MM.1S (cell line): ENCODE measurements at regions not wholly inside any gene's neighbourhood (a gene's known extent, or its start where the extent isn't known, plus 50 kb on each side); places are given as distances from the start of the nearest gene placed in this dataset.

Experiments used
- DNase-seq: peaks from one replicate; pipeline ENCODE4 v3.0.0-alpha.2; 2015
- H2AFZ ChIP-seq: fragments of 300-600 bp; sonication (generic); 2 replicates; pipeline ENCODE4 v1.6.0; 2016; ENCODE audit warnings: antibody characterized with exemption, low read length
- H3F3A ChIP-seq: fragments of 300-600 bp; sonication (generic); 2 replicates; pipeline ENCODE4 v1.6.1; 2016; ENCODE audit warnings: mild to moderate bottlenecking, antibody characterized with exemption, low read length, moderate library complexity, mixed read lengths; ENCODE audit not compliant: insufficient read depth
- H3K27ac ChIP-seq: fragments of 300-600 bp; sonication (generic); 2 replicates; pipeline ENCODE4 v1.5.1; 2016; ENCODE audit warnings: mild to moderate bottlenecking, low read length
- H3K27me3 ChIP-seq: fragments of 300-600 bp; sonication (generic); replicated peaks from 2 replicates; pipeline ENCODE4 v1.6.0; 2016; ENCODE audit warnings: low read length; ENCODE audit not compliant: insufficient read depth
- H3K36me3 ChIP-seq: fragments of 300-600 bp; sonication (generic); replicated peaks from 2 replicates; pipeline ENCODE4 v1.6.1; 2016; ENCODE audit warnings: mild to moderate bottlenecking, low read length, mixed read lengths; ENCODE audit not compliant: insufficient read depth
- H3K4me1 ChIP-seq: fragments of 300-600 bp; sonication (generic); 2 replicates; pipeline ENCODE4 v1.6.1; 2016; ENCODE audit warnings: low read length, mixed read lengths
- H3K4me2 ChIP-seq: fragments of 300-600 bp; sonication (generic); 2 replicates; pipeline ENCODE4 v1.6.0; 2016; ENCODE audit warnings: low read depth, low read length
- H3K4me3 ChIP-seq: fragments of 300-600 bp; sonication (generic); 2 replicates; pipeline ENCODE4 v1.5.1; 2016; ENCODE audit warnings: low read length, mixed read lengths
- H3K79me2 ChIP-seq: fragments of 300-600 bp; sonication (generic); 2 replicates; pipeline ENCODE4 v1.6.1; 2016; ENCODE audit warnings: mixed run types, low read length, mixed read lengths
- H3K9ac ChIP-seq: fragments of 300-600 bp; sonication (generic); 2 replicates; pipeline ENCODE4 v1.6.1; 2016; ENCODE audit warnings: low read length, mixed read lengths
- H3K9me2 ChIP-seq: fragments of 300-600 bp; sonication (generic); replicated peaks from 2 replicates; pipeline ENCODE4 v1.6.1; 2016; ENCODE audit warnings: mild to moderate bottlenecking, low read length, mixed read lengths; ENCODE audit not compliant: insufficient read depth
- H3K9me3 ChIP-seq: fragments of 300-600 bp; sonication (generic); replicated peaks from 2 replicates; pipeline ENCODE4 v1.6.1; 2016; ENCODE audit warnings: mild to moderate bottlenecking, low read length, mixed read lengths; ENCODE audit not compliant: insufficient read depth
- H4K20me1 ChIP-seq: fragments of 300-600 bp; sonication (generic); 2 replicates; pipeline ENCODE4 v1.6.1; 2016; ENCODE audit warnings: mild to moderate bottlenecking, low read length, moderate library complexity, mixed read lengths; ENCODE audit not compliant: insufficient read depth
- EZH2 ChIP-seq: fragments of 300-600 bp; sonication (generic); optimal IDR thresholded peaks from 2 replicates; pipeline ENCODE3; 2017; ENCODE audit warnings: low read depth, mild to moderate bottlenecking, antibody characterized with exemption, low read length, mixed read lengths
- EZH2phosphoT487 ChIP-seq: fragments of 300-600 bp; sonication (generic); IDR thresholded peaks from 2 replicates; pipeline ENCODE4 v1.6.1; 2018; ENCODE audit warnings: antibody characterized with exemption, low read length
- TF ChIP-seq, protein P1 (sequence below): fragments of 300-600 bp; sonication (generic); IDR thresholded peaks from 2 replicates; pipeline ENCODE4 v1.5.1; 2016; ENCODE audit warnings: antibody characterized with exemption, low read length, mixed read lengths

DNA sequence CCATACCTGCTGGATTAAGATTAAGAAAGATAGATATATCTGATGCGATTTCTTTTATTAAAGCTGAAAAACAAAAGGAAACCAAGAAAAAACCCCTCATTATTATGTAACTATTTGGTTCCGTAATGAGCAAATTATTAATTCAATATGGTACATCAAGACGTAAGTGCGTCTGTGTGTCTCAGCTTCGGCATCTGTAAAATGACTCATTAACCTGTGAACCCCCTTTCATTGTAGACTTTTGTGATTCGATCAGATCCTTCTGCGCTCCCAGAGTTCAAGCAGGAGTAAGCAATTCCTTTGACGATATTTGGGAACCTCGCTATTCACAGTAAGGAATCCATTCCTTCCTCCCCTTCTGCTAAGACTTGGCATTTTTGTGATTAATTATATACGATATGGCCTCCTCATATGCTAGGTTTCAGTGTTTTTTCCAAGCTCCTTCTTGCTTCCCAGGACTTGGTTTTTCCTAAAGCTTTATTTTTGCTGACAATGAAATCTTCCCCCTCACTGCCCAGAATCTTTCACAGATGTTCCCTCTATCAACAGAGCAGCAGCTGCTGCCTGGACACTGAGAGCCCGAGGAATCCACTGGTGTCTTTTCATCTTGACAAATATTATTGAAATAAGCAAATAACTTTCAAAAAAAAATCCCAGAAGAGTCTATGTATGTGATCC, 171.7 kb upstream of the CELF2 start:
- no peak for TF ChIP-seq EZH2phosphoT487
- TF ChIP-seq, protein P1, sequence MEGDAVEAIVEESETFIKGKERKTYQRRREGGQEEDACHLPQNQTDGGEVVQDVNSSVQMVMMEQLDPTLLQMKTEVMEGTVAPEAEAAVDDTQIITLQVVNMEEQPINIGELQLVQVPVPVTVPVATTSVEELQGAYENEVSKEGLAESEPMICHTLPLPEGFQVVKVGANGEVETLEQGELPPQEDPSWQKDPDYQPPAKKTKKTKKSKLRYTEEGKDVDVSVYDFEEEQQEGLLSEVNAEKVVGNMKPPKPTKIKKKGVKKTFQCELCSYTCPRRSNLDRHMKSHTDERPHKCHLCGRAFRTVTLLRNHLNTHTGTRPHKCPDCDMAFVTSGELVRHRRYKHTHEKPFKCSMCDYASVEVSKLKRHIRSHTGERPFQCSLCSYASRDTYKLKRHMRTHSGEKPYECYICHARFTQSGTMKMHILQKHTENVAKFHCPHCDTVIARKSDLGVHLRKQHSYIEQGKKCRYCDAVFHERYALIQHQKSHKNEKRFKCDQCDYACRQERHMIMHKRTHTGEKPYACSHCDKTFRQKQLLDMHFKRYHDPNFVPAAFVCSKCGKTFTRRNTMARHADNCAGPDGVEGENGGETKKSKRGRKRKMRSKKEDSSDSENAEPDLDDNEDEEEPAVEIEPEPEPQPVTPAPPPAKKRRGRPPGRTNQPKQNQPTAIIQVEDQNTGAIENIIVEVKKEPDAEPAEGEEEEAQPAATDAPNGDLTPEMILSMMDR, result no peak
- TF ChIP-seq EZH2, result no peak
- Histone ChIP-seq H3K4me3 (no peak overlapping the region), H3K9ac (no peak overlapping the region), H3K27ac (no peak overlapping the region), H3K9me2 (no peaks in the 10 kb centered on the region), H3F3A (no peaks in the 10 kb centered on the region), H3K4me1 (no peaks in the 10 kb centered on the region), H4K20me1 (no peaks in the 10 kb centered on the region), H3K36me3 (no peaks in the 10 kb centered on the region), H3K27me3 (no peaks in the 10 kb centered on the region), H3K79me2 (no peaks in the 10 kb centered on the region), H2AFZ (no peak overlapping the region), H3K4me2 (no peak overlapping the region), H3K9me3 (no peaks in the 10 kb centered on the region)
- DNase-seq, result no peak

DNA sequence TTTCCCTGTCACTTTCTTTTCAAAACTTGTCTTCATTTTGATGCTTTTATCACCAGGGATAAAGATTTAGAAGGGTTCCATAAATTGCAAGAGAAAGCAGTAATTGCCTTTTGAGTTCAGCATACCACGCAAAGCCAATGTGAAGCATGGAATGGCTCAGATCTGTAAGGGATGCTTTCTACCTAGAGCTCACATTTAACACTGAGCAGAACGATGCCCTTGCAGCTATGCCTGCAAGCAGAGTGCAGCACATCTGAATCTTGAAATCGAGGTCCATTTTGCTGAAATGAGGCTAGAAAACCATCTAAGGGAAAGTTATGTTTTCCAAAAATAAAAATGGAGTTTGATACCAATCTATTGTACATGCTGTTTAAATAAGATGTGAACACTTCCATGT, 171.2 kb upstream of the CELF2 start:
- DNase-seq, result no peak
- H3K36me3 ChIP-seq, result no peaks in the 10 kb centered on the region
- H3K4me3 ChIP-seq, result no peak overlapping the region
- no peaks in the 10 kb centered on the region for H3K4me1 ChIP-seq
- H3F3A ChIP-seq, result no peaks in the 10 kb centered on the region
- H2AFZ ChIP-seq, result no peak overlapping the region
- no peaks in the 10 kb centered on the region for H3K79me2 ChIP-seq
- TF ChIP-seq EZH2phosphoT487, result no peak
- TF ChIP-seq, protein P1, result no peak
- no peak for TF ChIP-seq EZH2
- no peaks in the 10 kb centered on the region for H3K9me2 ChIP-seq
- H4K20me1 ChIP-seq, result no peaks in the 10 kb centered on the region
- no peaks in the 10 kb centered on the region for H3K27me3 ChIP-seq
- H3K9me3 ChIP-seq, result no peaks in the 10 kb centered on the region
- no peak overlapping the region for H3K27ac ChIP-seq
- no peak overlapping the region for H3K4me2 ChIP-seq
- no peak overlapping the region for H3K9ac ChIP-seq

DNA sequence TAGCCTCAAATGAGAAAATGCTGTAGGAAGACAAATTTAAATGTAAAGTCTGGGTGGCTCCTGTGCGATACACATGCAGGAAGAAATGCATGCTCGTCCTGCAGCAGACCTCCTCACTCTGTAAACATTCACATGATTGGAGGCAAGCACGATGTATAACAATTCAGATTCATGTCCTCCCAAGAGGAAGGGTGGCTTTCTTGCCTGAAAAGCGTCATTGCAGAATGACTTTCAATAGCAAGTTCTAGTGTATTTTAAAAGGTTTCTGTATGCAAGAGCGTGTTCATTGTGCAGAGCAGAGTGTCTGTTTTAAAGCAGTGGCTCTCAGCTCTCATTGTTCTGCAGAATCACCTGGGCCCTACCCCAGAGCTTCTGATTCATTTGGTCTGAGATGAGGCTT, 170.3 kb upstream of the CELF2 start:
- DNase-seq, result no peak
- no peaks in the 10 kb centered on the region for H3K36me3 ChIP-seq
- no peaks in the 10 kb centered on the region for H4K20me1 ChIP-seq
- no peak overlapping the region for H2AFZ ChIP-seq
- H3K9me3 ChIP-seq, result no peaks in the 10 kb centered on the region
- H3K4me1 ChIP-seq, result no peaks in the 10 kb centered on the region
- H3K27ac ChIP-seq, result no peak overlapping the region
- TF ChIP-seq, protein P1, result no peak
- no peak for TF ChIP-seq EZH2phosphoT487
- TF ChIP-seq EZH2, result no peak
- no peaks in the 10 kb centered on the region for H3F3A ChIP-seq
- no peaks in the 10 kb centered on the region for H3K27me3 ChIP-seq
- H3K4me2 ChIP-seq, result no peak overlapping the region
- no peak overlapping the region for H3K4me3 ChIP-seq
- H3K79me2 ChIP-seq, result no peaks in the 10 kb centered on the region
- H3K9me2 ChIP-seq, result no peaks in the 10 kb centered on the region
- H3K9ac ChIP-seq, result no peak overlapping the region
